Erythroblast (primary cell): ENCODE measurements at regions not wholly inside any gene's neighbourhood (a gene's known extent, or its start where the extent isn't known, plus 50 kb on each side); places are given as distances from the start of the nearest gene placed in this dataset.

Experiments
- DNase-seq, 2 experiments: peaks; one replicate each; lab custom pipeline; 2025; lab: John Stamatoyannopoulos, UW
- GATA1 ChIP-seq: IDR thresholded peaks from 2 replicates; pipeline ENCODE4 v1.6.1; 2011; ENCODE audit warnings: low read depth, mild to moderate bottlenecking, control low read depth, low read length, moderate library complexity
- POLR2A ChIP-seq: IDR thresholded peaks from 2 replicates; pipeline ENCODE4 v1.6.1; 2011; ENCODE audit warnings: mild to moderate bottlenecking, low read length

GRCh38 chr4:4719436-4719835 is 140.0 kb upstream of the MSX1 start:
- no peak for DNase-seq
- TF ChIP-seq POLR2A, result no peak
- TF ChIP-seq GATA1, result no peak

GRCh38 chr4:4717692-4718091 is 141.8 kb upstream of the MSX1 start:
- no peak for TF ChIP-seq GATA1
- no peak for TF ChIP-seq POLR2A
- DNase-seq, result no peak

GRCh38 chr4:4714331-4714730 is 145.1 kb upstream of the MSX1 start:
- no peak for DNase-seq
- TF ChIP-seq POLR2A (no peak), GATA1 (no peak)

GRCh38 chr4:4712800-4713528 is 146.5 kb upstream of the MSX1 start:
- no peak for TF ChIP-seq POLR2A
- TF ChIP-seq GATA1, result no peak
- no peak for DNase-seq

GRCh38 chr4:4711902-4712301 is 147.6 kb upstream of the MSX1 start:
- TF ChIP-seq GATA1, result no peak
- TF ChIP-seq POLR2A, result no peak

GRCh38 chr4:4709736-4710135 is 149.7 kb upstream of the MSX1 start:
- no peak for DNase-seq
- no peak for TF ChIP-seq GATA1
- no peak for TF ChIP-seq POLR2A

More at GRCh38 chr4:4711902-4712301, 147.6 kb upstream of the MSX1 start:
- DNase-seq, result no peak

GRCh38 chr4:4704267-4704666 is 155.2 kb upstream of the MSX1 start:
- TF ChIP-seq POLR2A (no peak), GATA1 (no peak)
- no peak for DNase-seq

GRCh38 chr4:4697584-4697983 is 155.7 kb upstream of the STX18 start:
- TF ChIP-seq GATA1, result no peak
- TF ChIP-seq POLR2A, result no peak
- DNase-seq, result no peak

GRCh38 chr4:4696530-4696929 is 154.7 kb upstream of the STX18 start:
- DNase-seq, result no peak

GRCh38 chr4:4695497-4695896 is 153.6 kb upstream of the STX18 start:
- no peak for TF ChIP-seq POLR2A
- TF ChIP-seq GATA1, result no peak

More at GRCh38 chr4:4696530-4696929, 154.7 kb upstream of the STX18 start:
- TF ChIP-seq GATA1, result no peak
- no peak for TF ChIP-seq POLR2A

GRCh38 chr4:4694827-4695226 is 153.0 kb upstream of the STX18 start:
- TF ChIP-seq POLR2A, result no peak
- no peak for TF ChIP-seq GATA1
- DNase-seq, result no peak

More at GRCh38 chr4:4695497-4695896, 153.6 kb upstream of the STX18 start:
- no peak for DNase-seq

- no peak for DNase-seq
- TF ChIP-seq POLR2A (no peak), GATA1 (no peak)
These were observed 152.5 kb upstream of the STX18 start for GRCh38 chr4:4694296-4694772.

GRCh38 chr4:4693755-4694295 is 152.0 kb upstream of the STX18 start:
- TF ChIP-seq GATA1, result no peak
- TF ChIP-seq POLR2A, result no peak
- no peak for DNase-seq

GRCh38 chr4:4693258-4693657 is 151.4 kb upstream of the STX18 start:
- TF ChIP-seq GATA1 (no peak), POLR2A (no peak)
- no peak for DNase-seq
